ENCODE measurements at regions not wholly inside any gene's neighbourhood (a gene's known extent, or its start where the extent isn't known, plus 50 kb on each side); places are given as distances from the start of the nearest gene placed in this dataset.

DNA sequence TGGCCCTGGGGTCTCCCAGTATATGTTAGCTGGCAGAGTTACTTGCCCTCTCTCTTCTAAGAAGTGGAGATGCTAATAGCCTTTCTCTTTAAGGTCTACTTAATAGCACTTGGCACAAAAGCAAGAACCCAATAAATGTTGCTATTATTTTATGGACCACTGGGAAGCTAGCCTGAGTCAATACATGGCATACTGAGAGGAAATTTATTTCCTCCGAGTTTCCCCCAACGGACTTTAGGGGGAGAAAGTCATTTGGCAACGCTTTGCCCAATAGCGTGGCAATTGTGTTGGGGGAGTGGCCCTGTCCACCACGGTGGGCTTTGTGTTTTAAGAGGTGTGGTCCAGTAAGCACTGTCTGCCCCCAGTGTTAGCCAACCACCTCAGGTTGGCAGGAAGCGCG, 87.4 kb upstream of the SMNDC1 start:
- H3K4me1 Mint-ChIP-seq: peaks cover 19% of the 10 kb centered on the region
- H2AFZ ChIP-seq (replicated peaks): no peak overlapping the region
- TF ChIP-seq CTCF (IDR thresholded peaks at IDR 0.05) (no peak), EZH2 (IDR thresholded peaks at IDR 0.05) (no peak), EZH2phosphoT487 (IDR thresholded peaks at IDR 0.05) (no peak)

GRCh38 chr10:110392868-110393740, 88.4 kb upstream of the SMNDC1 start:
- Histone ChIP-seq H3K27ac (no peak overlapping the region), H3K27me3 (no peaks in the 10 kb centered on the region), H2AFZ (replicated peaks) (no peak overlapping the region), H3F3A (ENCODE audit: low read depth) (no peaks in the 10 kb centered on the region), H3K79me2 (ENCODE audit: low read depth) (no peaks in the 10 kb centered on the region), H3K9ac (no peak overlapping the region), H3K4me2 (peak overlapping the region; percentile 45), H3K4me1 (peaks cover 20% of the 10 kb centered on the region), H4K20me1 (ENCODE audit: low read depth) (no peaks in the 10 kb centered on the region), H3K9me3 (ENCODE audit: low read depth) (no peaks in the 10 kb centered on the region), H3K4me3 (no peak overlapping the region), H3K36me3 (no peaks in the 10 kb centered on the region)
- Mint-ChIP-seq H3K27me3 (ENCODE audit: insufficient read depth, low read depth) (peaks cover 8% of the 10 kb centered on the region), H3K9me3 (no peaks in the 10 kb centered on the region), H3K27ac (peak overlapping the region; percentile 72), H3K4me1 (peaks cover 21% of the 10 kb centered on the region), H3K4me3 (no peak overlapping the region), H3K36me3 (no peaks in the 10 kb centered on the region)
- DNase-seq (ENCODE audit: low spot score): peak; percentile 71
- no peak for TF ChIP-seq EZH2phosphoT487 (IDR thresholded peaks at IDR 0.05)
- TF ChIP-seq CTCF (IDR thresholded peaks at IDR 0.05): no peak
- no peak for TF ChIP-seq EZH2 (IDR thresholded peaks at IDR 0.05)

More for the DNA sequence above, 87.4 kb upstream of the SMNDC1 start:
- Mint-ChIP-seq H3K9me3 (no peaks in the 10 kb centered on the region), H3K36me3 (no peaks in the 10 kb centered on the region), H3K27ac (no peak overlapping the region), H3K27me3 (ENCODE audit: insufficient read depth, low read depth) (peaks cover 7% of the 10 kb centered on the region), H3K4me3 (no peak overlapping the region)
- H3K27ac ChIP-seq: no peak overlapping the region
- no peak overlapping the region for H3K9ac ChIP-seq
- peaks cover 18% of the 10 kb centered on the region for H3K4me1 ChIP-seq
- no peak for DNase-seq (ENCODE audit: low spot score)
- no peaks in the 10 kb centered on the region for H4K20me1 ChIP-seq (ENCODE audit: low read depth)
- H3K79me2 ChIP-seq (ENCODE audit: low read depth): no peaks in the 10 kb centered on the region
- no peaks in the 10 kb centered on the region for H3K9me3 ChIP-seq (ENCODE audit: low read depth)
- H3K27me3 ChIP-seq: no peaks in the 10 kb centered on the region
- peak overlapping the region; percentile 45 for H3K4me2 ChIP-seq
- no peak overlapping the region for H3K4me3 ChIP-seq
- H3K36me3 ChIP-seq: no peaks in the 10 kb centered on the region
- no peaks in the 10 kb centered on the region for H3F3A ChIP-seq (ENCODE audit: low read depth)

- H3K9ac ChIP-seq: no peak overlapping the region
- no peaks in the 10 kb centered on the region for H3K9me3 ChIP-seq (ENCODE audit: low read depth)
- Mint-ChIP-seq H3K4me1 (peaks cover 23% of the 10 kb centered on the region), H3K36me3 (no peaks in the 10 kb centered on the region), H3K27ac (peak overlapping the region; percentile 72), H3K9me3 (no peaks in the 10 kb centered on the region), H3K4me3 (no peak overlapping the region), H3K27me3 (ENCODE audit: insufficient read depth, low read depth) (peaks cover 7% of the 10 kb centered on the region)
- TF ChIP-seq EZH2 (IDR thresholded peaks at IDR 0.05) (no peak), EZH2phosphoT487 (IDR thresholded peaks at IDR 0.05) (no peak), CTCF (IDR thresholded peaks at IDR 0.05) (no peak)
- H3K27me3 ChIP-seq: no peaks in the 10 kb centered on the region
- H3K4me1 ChIP-seq: peaks cover 28% of the 10 kb centered on the region
- no peak overlapping the region for H2AFZ ChIP-seq (replicated peaks)
- no peak for DNase-seq (ENCODE audit: low spot score)
- no peak overlapping the region for H3K27ac ChIP-seq
- H3K4me2 ChIP-seq: no peak overlapping the region
- no peaks in the 10 kb centered on the region for H4K20me1 ChIP-seq (ENCODE audit: low read depth)
- no peaks in the 10 kb centered on the region for H3K36me3 ChIP-seq
- no peak overlapping the region for H3K4me3 ChIP-seq
- H3K79me2 ChIP-seq (ENCODE audit: low read depth): no peaks in the 10 kb centered on the region
- H3F3A ChIP-seq (ENCODE audit: low read depth): no peaks in the 10 kb centered on the region
Measured at GRCh38 chr10:110393866-110394265, 89.1 kb upstream of the SMNDC1 start.
